ENCODE measurements at regions not wholly inside any gene's neighbourhood (a gene's known extent, or its start where the extent isn't known, plus 50 kb on each side); places are given as distances from the start of the nearest gene placed in this dataset.

DNA sequence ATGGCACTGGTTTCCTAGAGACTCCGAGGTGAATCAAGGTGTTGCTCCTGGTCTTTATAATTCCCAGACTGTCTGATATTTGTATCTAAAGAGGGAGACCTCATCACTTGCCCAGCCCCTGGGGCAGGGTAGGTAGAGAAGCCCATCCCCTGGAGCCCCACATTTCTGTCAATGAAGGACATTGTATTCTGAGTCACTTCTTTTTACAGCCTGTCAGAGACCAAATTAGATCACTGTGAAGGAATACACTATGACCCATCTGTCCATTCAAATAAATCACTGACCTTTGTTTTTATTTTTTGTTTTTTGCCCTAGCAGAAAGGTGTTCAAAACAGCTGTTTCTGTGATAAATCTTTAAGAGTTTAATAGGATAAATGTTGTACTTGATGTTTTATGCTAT, 67.9 kb upstream of the ANO6 start:
- H3K27ac ChIP-seq (ENCODE audit: low read length): no peak overlapping the region
- H3K36me3 ChIP-seq (ENCODE audit: control insufficient read depth, insufficient read depth, low read length): no peaks in the 10 kb centered on the region
- DNase-seq (ENCODE audit: low read depth, low spot score): no peak
- WGBS (ENCODE audit: insufficient coverage, insufficient read length): no CpG with 5 or more reads among the region's 1 CpG
- H3K27me3 ChIP-seq (ENCODE audit: control insufficient read depth, insufficient read depth, low read length): peaks cover 1% of the 10 kb centered on the region; the same call in 1 of the 2 replicates
- H3K9me3 ChIP-seq (ENCODE audit: control insufficient read depth, insufficient read depth, low read length): no peaks in the 10 kb centered on the region
- H3K4me3 ChIP-seq (ENCODE audit: low read length): no peak overlapping the region
- no peaks in the 10 kb centered on the region for H3K4me1 ChIP-seq (ENCODE audit: control insufficient read depth, insufficient read depth, low read length)

DNA sequence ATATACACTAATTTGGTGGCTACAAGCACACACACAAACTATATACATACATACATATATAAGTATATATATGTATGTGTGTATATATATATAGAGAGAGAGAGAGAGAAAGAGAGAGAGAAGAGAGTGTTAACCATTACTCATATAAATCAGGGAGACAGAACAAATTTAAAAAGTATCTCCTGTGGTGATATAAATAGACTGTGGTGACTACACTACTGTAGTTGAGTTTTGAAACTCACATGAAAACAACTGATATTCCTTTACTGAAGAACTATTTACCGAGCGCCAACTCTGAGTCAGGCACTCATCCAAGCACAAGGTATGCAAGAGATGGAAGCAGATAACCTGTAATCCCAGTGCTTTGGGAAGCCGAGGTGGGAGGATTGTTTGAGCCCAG, 67.3 kb upstream of the ANO6 start:
- H3K4me1 ChIP-seq (ENCODE audit: control insufficient read depth, insufficient read depth, low read length): no peaks in the 10 kb centered on the region

GRCh38 chr12:45165284-45165683, 50.6 kb upstream of the ANO6 start:
- no peaks in the 10 kb centered on the region for H3K36me3 ChIP-seq (ENCODE audit: control insufficient read depth, insufficient read depth, low read length)
- WGBS (ENCODE audit: insufficient coverage, insufficient read length): no CpG with 5 or more reads among the region's 1 CpG
- H3K4me1 ChIP-seq (ENCODE audit: control insufficient read depth, insufficient read depth, low read length): no peaks in the 10 kb centered on the region
- no peak overlapping the region for H3K27ac ChIP-seq (ENCODE audit: low read length)
- no peaks in the 10 kb centered on the region for H3K9me3 ChIP-seq (ENCODE audit: control insufficient read depth, insufficient read depth, low read length)
- no peaks in the 10 kb centered on the region for H3K27me3 ChIP-seq (ENCODE audit: control insufficient read depth, insufficient read depth, low read length)
- H3K4me3 ChIP-seq (ENCODE audit: low read length): no peak overlapping the region
- DNase-seq (ENCODE audit: low read depth, low spot score): no peak

More for the DNA sequence above, 67.3 kb upstream of the ANO6 start:
- no peak for DNase-seq (ENCODE audit: low read depth, low spot score)
- no peaks in the 10 kb centered on the region for H3K36me3 ChIP-seq (ENCODE audit: control insufficient read depth, insufficient read depth, low read length)
- no peaks in the 10 kb centered on the region for H3K9me3 ChIP-seq (ENCODE audit: control insufficient read depth, insufficient read depth, low read length)
- no peak overlapping the region for H3K4me3 ChIP-seq (ENCODE audit: low read length)
- H3K27ac ChIP-seq (ENCODE audit: low read length): no peak overlapping the region
- H3K27me3 ChIP-seq (ENCODE audit: control insufficient read depth, insufficient read depth, low read length): peaks cover 1% of the 10 kb centered on the region; the same call in 1 of the 2 replicates
- no CpG with 5 or more reads among the region's 3 CpGs for WGBS (ENCODE audit: insufficient coverage, insufficient read length)

DNA sequence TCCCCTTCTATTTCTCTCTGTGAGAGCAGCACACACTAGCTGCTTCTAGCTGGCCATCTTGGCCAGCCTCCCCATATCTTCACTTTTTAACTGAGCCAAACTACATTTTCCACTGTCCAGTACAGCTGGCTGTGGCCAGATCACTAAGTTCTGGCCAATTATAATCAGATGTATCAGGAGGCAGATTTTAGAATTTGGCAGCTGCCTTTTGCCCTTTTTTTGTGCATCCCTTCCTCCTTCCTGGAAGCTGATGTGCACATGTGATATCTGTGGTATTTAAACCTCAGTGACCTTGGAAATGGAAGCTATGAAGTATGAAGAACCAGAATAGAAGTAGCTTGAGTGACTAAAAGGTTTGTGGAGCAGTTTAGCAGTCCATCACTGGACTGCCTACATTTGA, 49.8 kb upstream of the ANO6 start:
- H3K27ac ChIP-seq (ENCODE audit: low read length): no peak overlapping the region
- H3K9me3 ChIP-seq (ENCODE audit: control insufficient read depth, insufficient read depth, low read length): no peaks in the 10 kb centered on the region
- H3K27me3 ChIP-seq (ENCODE audit: control insufficient read depth, insufficient read depth, low read length): no peaks in the 10 kb centered on the region
- H3K36me3 ChIP-seq (ENCODE audit: control insufficient read depth, insufficient read depth, low read length): no peaks in the 10 kb centered on the region
- H3K4me3 ChIP-seq (ENCODE audit: low read length): no peak overlapping the region
- no peak for DNase-seq (ENCODE audit: low read depth, low spot score)
- H3K4me1 ChIP-seq (ENCODE audit: control insufficient read depth, insufficient read depth, low read length): no peaks in the 10 kb centered on the region

Data from iPS DF 6.9 (cell line).